Adrenal gland (tissue), 9 donors: ENCODE measurements at regions not wholly inside any gene's neighbourhood (a gene's known extent, or its start where the extent isn't known, plus 50 kb on each side); places are given as distances from the start of the nearest gene placed in this dataset.

Source experiments
- DNase-seq, 7 donors: peaks; one replicate each; pipeline ENCODE4 v3.0.0-alpha.2; 2019 to 2020
- H3K27ac ChIP-seq, 5 donors: fragments of 200-600 bp; sonication (generic) in 4 of 5; 1 replicate in 3 of 5; 2 replicates in 2 of 5; pipeline versions ENCODE4 v1.5.1 to v1.8.0; 2016 to 2020; ENCODE audit warnings: mild to moderate bottlenecking in 1 of 5
- H3K27me3 ChIP-seq: fragments of 200-600 bp; 2 replicates; pipeline ENCODE4 v1.8.0; 2021
- H3K36me3 ChIP-seq, 2 donors: fragments of 200-600 bp; replicated peaks in 1 of 2; 1 replicate in 1 of 2; 2 replicates in 1 of 2; pipeline versions ENCODE4 v1.5.1 to v1.8.0; 2018 to 2022
- H3K4me1 ChIP-seq, 2 donors: fragments of 200-600 bp; replicated peaks in 1 of 2; 1 replicate in 1 of 2; 2 replicates in 1 of 2; pipeline versions ENCODE4 v1.5.1 to v1.8.0; 2018 to 2021
- H3K4me3 ChIP-seq, 4 donors: fragments of 200-600 bp; sonication (generic) in 3 of 4; one replicate each; pipeline ENCODE4 v1.5.1; 2016 to 2018
- H3K9me3 ChIP-seq, 3 donors: fragments of 200-600 bp; sonication (generic) in 1 of 3; replicated peaks in 1 of 3; 1 replicate in 2 of 3; 2 replicates in 1 of 3; pipeline versions ENCODE4 v1.5.1 to v1.8.0; 2016 to 2021
- CTCF ChIP-seq, 6 experiments: fragments of 450-650 bp in 4 of 6; fragments of 200-600 bp in 2 of 6; sonication (generic) in 1 of 6; IDR thresholded peaks; 1 replicate in 5 of 6; 2 replicates in 1 of 6; pipeline versions ENCODE4 v1.5.1 to v1.8.0; 2016 to 2021; ENCODE audit warnings: antibody characterized with exemption in 6 of 6, mild to moderate bottlenecking in 2 of 6, moderate library complexity in 1 of 6
- POLR2A ChIP-seq, 2 donors: fragments of 450-650 bp; IDR thresholded peaks; one replicate each; pipeline ENCODE4 v1.6.1; 2017; ENCODE audit warnings: antibody characterized with exemption in 2 of 2, mild to moderate bottlenecking in 2 of 2, moderate library complexity in 1 of 2
- WGBS, 4 donors: extraction: QIAGEN DNeasy Blood & Tissue Kit in 2 of 4; methylation state at CpG; one replicate each; pipeline versions ENCODE4 v1.1.5 to v1.1.7; 2013 to 2017; 5-methylcytosine and 5-hydroxymethylcytosine counted together
- intact Hi-C, 2 donors: fragments of 100-400 bp; cut with DNase I; formaldehyde crosslinking; loops; one replicate each; pipeline versions ENCODE4 v1.14.1 to v1.15.0; 2022 to 2023
- donor health status: healthy with polysubstance abuse.
- donor health status: Bipolar disorder and iron deficiency.
- donor health status: DM: yes; HTN: yes; CAD: no.
- donor health status: DM: no; HTN: no; CAD: no.
- donor health status: DM: no; HTN: no; CAD: no.

- H3K27ac ChIP-seq = no peak overlapping the region
Observed at GRCh38 chr15:30001602-30002001, 81.2 kb upstream of the GOLGA8J start.

DNA sequence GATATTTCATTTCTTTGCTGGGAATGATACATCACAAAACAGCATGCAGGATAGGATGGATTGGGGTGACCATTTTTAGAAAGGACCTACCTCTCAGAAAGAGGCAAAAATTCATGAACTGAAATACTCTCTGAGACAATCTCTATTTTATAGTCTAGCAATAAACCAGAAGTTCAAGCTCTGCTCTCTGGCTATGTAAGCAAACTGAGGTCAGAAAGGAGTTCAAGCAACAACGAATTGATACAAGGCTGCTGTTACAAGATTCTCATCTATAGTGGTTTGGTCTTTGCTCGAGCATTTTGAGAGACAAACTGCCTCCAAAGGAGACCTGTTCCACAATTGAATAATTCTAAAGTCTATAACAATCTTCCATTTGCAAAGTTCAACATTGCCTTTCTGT lies 84.7 kb upstream of the GOLGA8J start:
- no peaks in the 10 kb centered on the region for H3K27me3 ChIP-seq
- intact Hi-C loops = no loop called here
- 56 to 78% (median 67%) methylated on average over 2 of the region's 2 CpGs for WGBS, 4 donors
- H3K36me3 ChIP-seq = no peaks in the 10 kb centered on the region
- H3K27ac ChIP-seq = no peak overlapping the region
- DNase-seq = no peak
- TF ChIP-seq POLR2A (IDR thresholded peaks at IDR 0.05) = no peak
- TF ChIP-seq CTCF (IDR thresholded peaks at IDR 0.05) = no peak
- no peaks in the 10 kb centered on the region for H3K9me3 ChIP-seq
- no peaks in the 10 kb centered on the region for H3K4me1 ChIP-seq
- H3K4me3 ChIP-seq = no peak overlapping the region

More at GRCh38 chr15:30001602-30002001, 81.2 kb upstream of the GOLGA8J start:
- intact Hi-C loops = no loop called here
- no peak for TF ChIP-seq CTCF (IDR thresholded peaks at IDR 0.05)
- H3K27me3 ChIP-seq = no peaks in the 10 kb centered on the region
- H3K4me1 ChIP-seq = no peaks in the 10 kb centered on the region
- no peaks in the 10 kb centered on the region for H3K9me3 ChIP-seq
- no peak overlapping the region for H3K4me3 ChIP-seq
- 78 to 91% (median 83%) methylated on average over 5 of the region's 5 CpGs for WGBS, 4 donors
- DNase-seq = no peak
- H3K36me3 ChIP-seq = no peaks in the 10 kb centered on the region

DNA sequence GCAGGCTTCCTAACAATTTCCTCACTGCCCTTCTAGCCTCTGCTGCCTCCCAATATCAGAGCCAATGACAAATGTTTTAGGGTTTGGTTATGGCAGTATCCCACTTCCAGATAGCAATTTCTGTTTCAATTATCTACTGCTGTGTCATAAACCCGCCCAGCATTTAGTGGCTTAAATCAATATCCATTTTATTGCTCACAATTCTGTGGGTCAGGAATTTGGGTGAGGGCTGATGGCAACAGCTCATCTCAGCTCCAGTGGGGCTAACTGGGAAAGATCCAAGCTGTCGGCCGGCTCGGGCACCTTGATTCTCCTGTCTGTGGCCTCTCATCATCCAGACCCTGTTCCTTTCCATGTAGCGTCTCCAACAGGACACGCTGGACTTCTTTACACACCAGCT lies 85.3 kb upstream of the GOLGA8J start:
- TF ChIP-seq CTCF (IDR thresholded peaks at IDR 0.05) (no peak), POLR2A (IDR thresholded peaks at IDR 0.05) (no peak)
- intact Hi-C loops = no loop called here
- H3K27me3 ChIP-seq = no peaks in the 10 kb centered on the region
- no peaks in the 10 kb centered on the region for H3K9me3 ChIP-seq
- no peak overlapping the region for H3K4me3 ChIP-seq
- 83 to 98% (median 92%) methylated on average over 1 to 6 of the region's 6 CpGs for WGBS, 4 donors
- DNase-seq = no peak
- H3K27ac ChIP-seq = no peak overlapping the region
- no peaks in the 10 kb centered on the region for H3K4me1 ChIP-seq
- H3K36me3 ChIP-seq = no peaks in the 10 kb centered on the region

- no peak for TF ChIP-seq CTCF (IDR thresholded peaks at IDR 0.05)
- no peak for TF ChIP-seq POLR2A (IDR thresholded peaks at IDR 0.05)
- no peak overlapping the region for H3K27ac ChIP-seq
- intact Hi-C loops = no loop called here
- no peaks in the 10 kb centered on the region for H3K36me3 ChIP-seq
- H3K4me1 ChIP-seq = no peaks in the 10 kb centered on the region
- no peaks in the 10 kb centered on the region for H3K27me3 ChIP-seq
- no peaks in the 10 kb centered on the region for H3K9me3 ChIP-seq
- DNase-seq = no peak
- no peak overlapping the region for H3K4me3 ChIP-seq
- WGBS, 4 donors = 82 to 92% (median 88%) methylated on average over 5 of the region's 5 CpGs
Observed at GRCh38 chr15:29994284-29994683, 88.5 kb upstream of the GOLGA8J start.
